ENCODE measurements at regions not wholly inside any gene's neighbourhood (a gene's known extent, or its start where the extent isn't known, plus 50 kb on each side); places are given as distances from the start of the nearest gene placed in this dataset.

DNA sequence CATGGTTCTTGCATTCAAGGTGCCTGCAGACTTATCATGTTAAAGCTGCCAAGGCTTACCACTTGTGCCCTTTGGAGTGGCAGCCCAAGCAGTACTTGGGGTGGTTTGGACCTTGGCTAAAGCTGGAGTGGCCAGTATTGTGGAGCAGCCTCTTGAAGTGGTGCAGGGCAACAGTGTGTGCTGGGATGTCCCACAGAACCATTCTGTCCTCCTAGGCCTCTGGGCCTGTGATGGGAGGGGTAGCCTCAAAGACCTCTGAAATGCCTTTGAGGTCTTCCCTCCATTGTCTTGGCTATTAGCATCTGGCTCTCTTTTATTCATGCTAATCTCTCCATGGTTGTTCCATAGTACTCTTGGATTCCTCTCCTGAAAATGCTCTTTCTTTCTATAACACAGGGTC is 78.2 kb upstream of the SLC24A4 start:
- H3K23ac ChIP-seq (ENCODE audit: low read depth, low read length), result no peak overlapping the region
- no peak overlapping the region for H3K27ac ChIP-seq (ENCODE audit: insufficient read depth, low read length)
- no peak overlapping the region for H2BK15ac ChIP-seq (ENCODE audit: low read depth, low read length)
- in situ Hi-C loops (cut with MboI; ENCODE audit: low sequenced_read_pairs) (no loop called here), intact Hi-C loops (cut with micrococcal nuclease) (no loop called here), dilution Hi-C loops (cut with HindIII; ENCODE audit: low sequenced_read_pairs, unreplicated experiment) (no loop called here)
- no peaks in the 10 kb centered on the region; the same call in none of the 2 replicates for H3K27me3 ChIP-seq (ENCODE audit: control insufficient read depth, insufficient read depth, low read length)
- H4K20me1 ChIP-seq (ENCODE audit: insufficient read depth, low read length), result no peaks in the 10 kb centered on the region
- H2AK5ac ChIP-seq (ENCODE audit: low read depth, low read length), result no peak overlapping the region
- no peaks in the 10 kb centered on the region for H3K36me3 ChIP-seq (ENCODE audit: control insufficient read depth, insufficient read depth, low read length)
- CTCF ChIA-PET, result no interaction called here
- no peaks in the 10 kb centered on the region for H3K4me1 ChIP-seq (ENCODE audit: control insufficient read depth, insufficient read depth, low read length)
- no peak for TF ChIP-seq SMC3 (IDR thresholded peaks at IDR 0.05; ENCODE audit: low read depth, low read length)
- TF ChIP-seq, protein P1, sequence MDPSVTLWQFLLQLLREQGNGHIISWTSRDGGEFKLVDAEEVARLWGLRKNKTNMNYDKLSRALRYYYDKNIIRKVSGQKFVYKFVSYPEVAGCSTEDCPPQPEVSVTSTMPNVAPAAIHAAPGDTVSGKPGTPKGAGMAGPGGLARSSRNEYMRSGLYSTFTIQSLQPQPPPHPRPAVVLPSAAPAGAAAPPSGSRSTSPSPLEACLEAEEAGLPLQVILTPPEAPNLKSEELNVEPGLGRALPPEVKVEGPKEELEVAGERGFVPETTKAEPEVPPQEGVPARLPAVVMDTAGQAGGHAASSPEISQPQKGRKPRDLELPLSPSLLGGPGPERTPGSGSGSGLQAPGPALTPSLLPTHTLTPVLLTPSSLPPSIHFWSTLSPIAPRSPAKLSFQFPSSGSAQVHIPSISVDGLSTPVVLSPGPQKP (IDR thresholded peaks at IDR 0.05; ENCODE audit: borderline replicate concordance, low read depth, low read length), result no peak
- no peak for TF ChIP-seq POLR2A (IDR thresholded peaks at IDR 0.05; ENCODE audit: low read depth, low read length)
- no peak for TF ChIP-seq RCOR1 (IDR thresholded peaks at IDR 0.05; ENCODE audit: insufficient replicate concordance, low read length)
- TF ChIP-seq MXI1 (IDR thresholded peaks at IDR 0.05; ENCODE audit: borderline replicate concordance, low read depth, low read length), result no peak
- no peak for TF ChIP-seq RAD21 (IDR thresholded peaks at IDR 0.05; ENCODE audit: low read length)
- TF ChIP-seq, protein P2, sequence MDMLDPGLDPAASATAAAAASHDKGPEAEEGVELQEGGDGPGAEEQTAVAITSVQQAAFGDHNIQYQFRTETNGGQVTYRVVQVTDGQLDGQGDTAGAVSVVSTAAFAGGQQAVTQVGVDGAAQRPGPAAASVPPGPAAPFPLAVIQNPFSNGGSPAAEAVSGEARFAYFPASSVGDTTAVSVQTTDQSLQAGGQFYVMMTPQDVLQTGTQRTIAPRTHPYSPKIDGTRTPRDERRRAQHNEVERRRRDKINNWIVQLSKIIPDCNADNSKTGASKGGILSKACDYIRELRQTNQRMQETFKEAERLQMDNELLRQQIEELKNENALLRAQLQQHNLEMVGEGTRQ (IDR thresholded peaks at IDR 0.05; ENCODE audit: low read depth, low read length), result no peak
- no peak for TF ChIP-seq CHD1 (IDR thresholded peaks at IDR 0.05; ENCODE audit: low read depth, low read length)
- TF ChIP-seq BHLHE40 (IDR thresholded peaks at IDR 0.05; ENCODE audit: low read depth, low read length), result no peak
- no peak for TF ChIP-seq MAZ (IDR thresholded peaks at IDR 0.05; ENCODE audit: borderline replicate concordance, low read depth, low read length)
- no peak for TF ChIP-seq NFE2L2 (IDR thresholded peaks at IDR 0.05; ENCODE audit: low read depth, low read length)
- TF ChIP-seq CEBPB (IDR thresholded peaks at IDR 0.05; ENCODE audit: low read depth, low read length), result no peak
- no peak for TF ChIP-seq RFX5 (IDR thresholded peaks at IDR 0.05; ENCODE audit: low read depth, low read length)
- TF ChIP-seq, protein P3, sequence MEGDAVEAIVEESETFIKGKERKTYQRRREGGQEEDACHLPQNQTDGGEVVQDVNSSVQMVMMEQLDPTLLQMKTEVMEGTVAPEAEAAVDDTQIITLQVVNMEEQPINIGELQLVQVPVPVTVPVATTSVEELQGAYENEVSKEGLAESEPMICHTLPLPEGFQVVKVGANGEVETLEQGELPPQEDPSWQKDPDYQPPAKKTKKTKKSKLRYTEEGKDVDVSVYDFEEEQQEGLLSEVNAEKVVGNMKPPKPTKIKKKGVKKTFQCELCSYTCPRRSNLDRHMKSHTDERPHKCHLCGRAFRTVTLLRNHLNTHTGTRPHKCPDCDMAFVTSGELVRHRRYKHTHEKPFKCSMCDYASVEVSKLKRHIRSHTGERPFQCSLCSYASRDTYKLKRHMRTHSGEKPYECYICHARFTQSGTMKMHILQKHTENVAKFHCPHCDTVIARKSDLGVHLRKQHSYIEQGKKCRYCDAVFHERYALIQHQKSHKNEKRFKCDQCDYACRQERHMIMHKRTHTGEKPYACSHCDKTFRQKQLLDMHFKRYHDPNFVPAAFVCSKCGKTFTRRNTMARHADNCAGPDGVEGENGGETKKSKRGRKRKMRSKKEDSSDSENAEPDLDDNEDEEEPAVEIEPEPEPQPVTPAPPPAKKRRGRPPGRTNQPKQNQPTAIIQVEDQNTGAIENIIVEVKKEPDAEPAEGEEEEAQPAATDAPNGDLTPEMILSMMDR (conservative IDR thresholded peaks at IDR 0.05; ENCODE audit: low read depth, low read length), result no peak
- TF ChIP-seq MAFK (IDR thresholded peaks at IDR 0.05; ENCODE audit: low read depth, low read length), result no peak
- DNase-seq, result no peak
- ATAC-seq (ENCODE audit: low read depth), result no peak
- H3K9me3 ChIP-seq (ENCODE audit: control insufficient read depth, insufficient read depth, low read length), result peaks cover 9% of the 10 kb centered on the region
- H4K8ac ChIP-seq (ENCODE audit: low read depth in 2 of 2, low read length in 2 of 2), result no peak overlapping the region
- H3K4ac ChIP-seq (ENCODE audit: low read depth, low read length), result no peak overlapping the region
- no peak overlapping the region for H4K5ac ChIP-seq (ENCODE audit: low read depth, low read length)
- H4K91ac ChIP-seq (ENCODE audit: insufficient read depth, low read depth, low read length), result no peak overlapping the region
- BruUV-seq (replicated peaks), result no TSS peak
- no peak overlapping the region for H2AFZ ChIP-seq (replicated peaks; ENCODE audit: low read length, poor library complexity)
- POLR2A ChIA-PET (ENCODE audit: unreplicated experiment), result no interaction called here
- H2BK5ac ChIP-seq (ENCODE audit: low read depth, low read length, poor library complexity, severe bottlenecking), result no peak overlapping the region
- no peaks in the 10 kb centered on the region for H3K9me1 ChIP-seq (ENCODE audit: insufficient read depth, low read length)
- no peak overlapping the region for H3K9ac ChIP-seq (ENCODE audit: low read depth, low read length)
- no peak overlapping the region for H2BK120ac ChIP-seq (ENCODE audit: low read depth, low read length)
- H2AK9ac ChIP-seq (replicated peaks; ENCODE audit: low read depth, low read length, poor library complexity), result no peak overlapping the region
- H3K56ac ChIP-seq (ENCODE audit: extremely low read depth, insufficient read depth, low read length), result no peak overlapping the region
- H3K4me3 ChIP-seq (ENCODE audit: insufficient read depth, low read depth, low read length), result no peak overlapping the region
- no peak overlapping the region for H2BK20ac ChIP-seq (ENCODE audit: low read depth, low read length)
- H3K4me2 ChIP-seq (ENCODE audit: low read depth, low read length), result no peak overlapping the region
- H3K79me1 ChIP-seq (ENCODE audit: low read depth in 1 of 2, low read length in 2 of 2), result no peaks in the 10 kb centered on the region
- no peak overlapping the region for H3K14ac ChIP-seq (replicated peaks; ENCODE audit: low read depth, low read length)
- no peak overlapping the region for H3K18ac ChIP-seq (ENCODE audit: low read depth, low read length)
